ENCODE measurements at regions not wholly inside any gene's neighbourhood (a gene's known extent, or its start where the extent isn't known, plus 50 kb on each side); places are given as distances from the start of the nearest gene placed in this dataset.

- Histone ChIP-seq H3K36me3 (ENCODE audit: control insufficient read depth, insufficient read depth, low read length) (no peaks in the 10 kb centered on the region), H3K27me3 (ENCODE audit: control insufficient read depth, insufficient read depth, low read length) (no peaks in the 10 kb centered on the region), H3K4me3 (ENCODE audit: low read depth, low read length) (no peak overlapping the region)
- CTCF ChIA-PET, result no interaction called here
- POLR2A ChIA-PET, result no interaction called here
- no peak for TF ChIP-seq CTCF (IDR thresholded peaks at IDR 0.05; ENCODE audit: insufficient read depth, low read depth, low read length)
- no peak for DNase-seq (ENCODE audit: low read depth)
These were observed 753.2 kb downstream of the TLR4 start for GRCh38 chr9:118457171-118458000.

GRCh38 chr9:118459913-118460312 is 755.7 kb downstream of the TLR4 start:
- Histone ChIP-seq H3K27me3 (ENCODE audit: control insufficient read depth, insufficient read depth, low read length) (no peaks in the 10 kb centered on the region), H3K4me3 (ENCODE audit: low read depth, low read length) (no peak overlapping the region), H3K36me3 (ENCODE audit: control insufficient read depth, insufficient read depth, low read length) (no peaks in the 10 kb centered on the region)
- no peak for DNase-seq (ENCODE audit: low read depth)
- ChIA-PET CTCF (no interaction called here), POLR2A (no interaction called here)
- TF ChIP-seq CTCF (IDR thresholded peaks at IDR 0.05; ENCODE audit: insufficient read depth, low read depth, low read length), result no peak

GRCh38 chr9:118463419-118463818 is 759.2 kb downstream of the TLR4 start:
- Histone ChIP-seq H3K36me3 (ENCODE audit: control insufficient read depth, insufficient read depth, low read length) (no peaks in the 10 kb centered on the region), H3K4me3 (ENCODE audit: low read depth, low read length) (no peak overlapping the region), H3K27me3 (ENCODE audit: control insufficient read depth, insufficient read depth, low read length) (no peaks in the 10 kb centered on the region)
- no peak for DNase-seq (ENCODE audit: low read depth)
- POLR2A ChIA-PET, result no interaction called here
- CTCF ChIA-PET, result no interaction called here
- TF ChIP-seq CTCF (IDR thresholded peaks at IDR 0.05; ENCODE audit: insufficient read depth, low read depth, low read length), result no peak

- no peaks in the 10 kb centered on the region for H3K27me3 ChIP-seq (ENCODE audit: control insufficient read depth, insufficient read depth, low read length)
- no peak overlapping the region for H3K4me3 ChIP-seq (ENCODE audit: low read depth, low read length)
- POLR2A ChIA-PET, result no interaction called here
- CTCF ChIA-PET, result no interaction called here
- H3K36me3 ChIP-seq (ENCODE audit: control insufficient read depth, insufficient read depth, low read length), result no peaks in the 10 kb centered on the region
- no peak for DNase-seq (ENCODE audit: low read depth)
- TF ChIP-seq CTCF (IDR thresholded peaks at IDR 0.05; ENCODE audit: insufficient read depth, low read depth, low read length), result no peak
These were observed 769.3 kb downstream of the TLR4 start for GRCh38 chr9:118473521-118473920.

GRCh38 chr9:118478752-118479151 is 774.5 kb downstream of the TLR4 start:
- TF ChIP-seq CTCF (IDR thresholded peaks at IDR 0.05; ENCODE audit: insufficient read depth, low read depth, low read length), result no peak
- H3K27me3 ChIP-seq (ENCODE audit: control insufficient read depth, insufficient read depth, low read length), result no peaks in the 10 kb centered on the region
- ChIA-PET POLR2A (no interaction called here), CTCF (no interaction called here)
- H3K4me3 ChIP-seq (ENCODE audit: low read depth, low read length), result no peak overlapping the region
- H3K36me3 ChIP-seq (ENCODE audit: control insufficient read depth, insufficient read depth, low read length), result no peaks in the 10 kb centered on the region
- DNase-seq (ENCODE audit: low read depth), result no peak

Measured in BJ (cell line).